H9 (cell line): ENCODE measurements at regions not wholly inside any gene's neighbourhood (a gene's known extent, or its start where the extent isn't known, plus 50 kb on each side); places are given as distances from the start of the nearest gene placed in this dataset.
A peak's percentile ranks its signal among the peaks of the same experiment; 100 is the strongest.

Source experiments
- DNase-seq: peaks from one replicate; pipeline ENCODE4 v3.0.0-alpha.2; 2017
- H2AFZ ChIP-seq: one replicate; pipeline ENCODE4 v1.6.1; 2013; ENCODE audit warnings: mild to moderate bottlenecking, low read length, control low read depth, moderate library complexity
- H2AK5ac ChIP-seq: 2 replicates; pipeline ENCODE4 v1.6.1; 2013; ENCODE audit warnings: low read length, control low read depth, mixed read lengths; ENCODE audit not compliant: insufficient read length
- H2BK120ac ChIP-seq: one replicate; pipeline ENCODE4 v1.6.1; 2013; ENCODE audit warnings: low read depth, mild to moderate bottlenecking, low read length, control low read depth, inconsistent platforms; ENCODE audit not compliant: poor library complexity, severe bottlenecking
- H2BK12ac ChIP-seq: 2 replicates; pipeline ENCODE4 v1.6.1; 2013; ENCODE audit warnings: low read length, control low read depth, mixed read lengths, low read depth; ENCODE audit not compliant: insufficient read length
- H2BK15ac ChIP-seq: 2 replicates; pipeline ENCODE4 v1.6.1; 2013; ENCODE audit warnings: low read depth, low read length, control low read depth
- H2BK20ac ChIP-seq: one replicate; pipeline ENCODE4 v1.6.1; 2013; ENCODE audit warnings: low read depth, mild to moderate bottlenecking, low read length, control low read depth, inconsistent platforms; ENCODE audit not compliant: poor library complexity, severe bottlenecking
- H2BK5ac ChIP-seq: 2 replicates; pipeline ENCODE4 v1.6.1; 2013; ENCODE audit warnings: low read length, control low read depth, mixed read lengths; ENCODE audit not compliant: insufficient read length
- H3K14ac ChIP-seq: 2 replicates; pipeline ENCODE4 v1.6.1; 2013; ENCODE audit warnings: low read length, control low read depth; ENCODE audit not compliant: insufficient read depth
- H3K18ac ChIP-seq: 2 replicates; pipeline ENCODE4 v1.6.1; 2013; ENCODE audit warnings: low read depth, mild to moderate bottlenecking, mixed read lengths, low read length, control low read depth; ENCODE audit not compliant: insufficient read length
- H3K23ac ChIP-seq: 2 replicates; pipeline ENCODE4 v1.6.1; 2013; ENCODE audit warnings: low read length, control low read depth, mixed read lengths, low read depth; ENCODE audit not compliant: insufficient read length
- H3K23me2 ChIP-seq: 2 replicates; pipeline ENCODE4 v1.6.1; 2013; ENCODE audit warnings: low read depth, mild to moderate bottlenecking, mixed read lengths, low read length, control low read depth; ENCODE audit not compliant: insufficient read length, poor library complexity, severe bottlenecking
- H3K27ac ChIP-seq: 2 replicates; pipeline ENCODE4 v1.5.1; 2013; ENCODE audit warnings: low read length, control low read depth, mixed read lengths, low read depth; ENCODE audit not compliant: insufficient read length
- H3K27me3 ChIP-seq: 2 replicates; pipeline ENCODE4 v1.6.1; 2013; ENCODE audit warnings: low read length, control low read depth, inconsistent platforms; ENCODE audit not compliant: insufficient read depth
- H3K4ac ChIP-seq: 2 replicates; pipeline ENCODE4 v1.6.1; 2013; ENCODE audit warnings: low read depth, mild to moderate bottlenecking, control low read depth, inconsistent platforms, low read length, moderate library complexity
- H3K4me1 ChIP-seq: 2 replicates; pipeline ENCODE4 v1.6.1; 2013; ENCODE audit warnings: low read length, control low read depth, inconsistent platforms; ENCODE audit not compliant: insufficient read depth
- H3K4me2 ChIP-seq: 2 replicates; pipeline ENCODE4 v1.6.1; 2013; ENCODE audit warnings: low read length, control low read depth, mixed read lengths; ENCODE audit not compliant: insufficient read length, insufficient read depth
- H3K56ac ChIP-seq: 2 replicates; pipeline ENCODE4 v1.6.1; 2013; ENCODE audit warnings: low read depth, mild to moderate bottlenecking, mixed read lengths, low read length, control low read depth; ENCODE audit not compliant: insufficient read length
- H3K79me1 ChIP-seq: 2 replicates; pipeline ENCODE4 v1.6.1; 2013; ENCODE audit warnings: low read depth, mild to moderate bottlenecking, moderate library complexity, low read length, control low read depth, inconsistent platforms; ENCODE audit not compliant: insufficient read depth, poor library complexity, severe bottlenecking
- H3K79me2 ChIP-seq: 2 replicates; pipeline ENCODE4 v1.6.1; 2013; ENCODE audit warnings: low read length, control low read depth, inconsistent platforms; ENCODE audit not compliant: insufficient read depth
- H3K9ac ChIP-seq: 2 replicates; pipeline ENCODE4 v1.6.1; 2013; ENCODE audit warnings: low read length, control low read depth, mixed read lengths; ENCODE audit not compliant: insufficient read length; ENCODE audit errors: extremely low read depth
- H3K9me3 ChIP-seq: one replicate; pipeline ENCODE4 v1.6.1; 2013; ENCODE audit warnings: low read depth, low read length, inconsistent platforms; ENCODE audit not compliant: control insufficient read depth
- H3T11ph ChIP-seq: one replicate; pipeline ENCODE4 v1.6.1; 2013; ENCODE audit warnings: mild to moderate bottlenecking, low read length, control low read depth, inconsistent platforms
- H4K20me1 ChIP-seq: one replicate; pipeline ENCODE4 v1.6.1; 2013; ENCODE audit not compliant: control insufficient read depth, insufficient read length, insufficient read depth
- H4K5ac ChIP-seq: 2 replicates; pipeline ENCODE4 v1.6.1; 2013; ENCODE audit warnings: low read depth, mild to moderate bottlenecking, mixed read lengths, low read length, control low read depth; ENCODE audit not compliant: insufficient read length
- H4K8ac ChIP-seq: replicated peaks from 2 replicates; pipeline ENCODE4 v1.6.1; 2013; ENCODE audit warnings: low read length, control low read depth, mixed read lengths, low read depth; ENCODE audit not compliant: insufficient read length
- H4K91ac ChIP-seq: 2 replicates; pipeline ENCODE4 v1.6.1; 2013; ENCODE audit warnings: low read depth, mild to moderate bottlenecking, moderate library complexity, mixed read lengths, low read length, control low read depth; ENCODE audit not compliant: insufficient read length
- H3K27ac Mint-ChIP-seq, 3 experiments: 2 replicates in 2 of 3; 3 replicates in 1 of 3; pipeline ENCODE4 v1.8.0; 2020 to 2021; ENCODE audit warnings: mixed read lengths in 3 of 3, mild to moderate bottlenecking in 1 of 3, moderate library complexity in 1 of 3
- H3K27me3 Mint-ChIP-seq: 2 replicates; pipeline ENCODE4 v1.8.0; 2021; ENCODE audit warnings: low read depth, mild to moderate bottlenecking, moderate library complexity, mixed read lengths
- H3K36me3 Mint-ChIP-seq, 3 experiments: 2 replicates in 2 of 3; 3 replicates in 1 of 3; pipeline ENCODE4 v1.8.0; 2020 to 2021; ENCODE audit warnings: low read depth in 3 of 3, mixed read lengths in 3 of 3; ENCODE audit not compliant: insufficient read depth in 1 of 3
- H3K4me1 Mint-ChIP-seq, 2 experiments: 2 replicates each; pipeline ENCODE4 v1.8.0; 2020; ENCODE audit warnings: mixed read lengths in 2 of 2
- H3K4me3 Mint-ChIP-seq, 2 experiments: 2 replicates in 1 of 2; 3 replicates in 1 of 2; pipeline ENCODE4 v1.8.0; 2020 to 2021; ENCODE audit warnings: mild to moderate bottlenecking in 2 of 2, mixed read lengths in 2 of 2, moderate library complexity in 1 of 2
- H3K9me3 Mint-ChIP-seq, 2 experiments: 2 replicates in 1 of 2; 3 replicates in 1 of 2; pipeline ENCODE4 v1.8.0; 2020; ENCODE audit warnings: mild to moderate bottlenecking in 2 of 2, mixed read lengths in 2 of 2, moderate library complexity in 1 of 2
- WGBS: extraction: QIAGEN DNeasy Blood & Tissue Kit; methylation state at CpG from one replicate; pipeline ENCODE4 v1.1.7; 2013; ENCODE audit warnings: missing lambda C conversion rate, low lambda C conversion rate, mixed read lengths; ENCODE audit not compliant: insufficient read length; ENCODE audit errors: extremely low coverage; 5-methylcytosine and 5-hydroxymethylcytosine counted together
- TF ChIP-seq, protein P1 (sequence below): fragments of 200-600 bp; sonication (generic); conservative IDR thresholded peaks from 3 replicates; pipeline ENCODE4 v1.8.0; 2021; ENCODE audit warnings: antibody characterized with exemption, mild to moderate bottlenecking

DNA sequence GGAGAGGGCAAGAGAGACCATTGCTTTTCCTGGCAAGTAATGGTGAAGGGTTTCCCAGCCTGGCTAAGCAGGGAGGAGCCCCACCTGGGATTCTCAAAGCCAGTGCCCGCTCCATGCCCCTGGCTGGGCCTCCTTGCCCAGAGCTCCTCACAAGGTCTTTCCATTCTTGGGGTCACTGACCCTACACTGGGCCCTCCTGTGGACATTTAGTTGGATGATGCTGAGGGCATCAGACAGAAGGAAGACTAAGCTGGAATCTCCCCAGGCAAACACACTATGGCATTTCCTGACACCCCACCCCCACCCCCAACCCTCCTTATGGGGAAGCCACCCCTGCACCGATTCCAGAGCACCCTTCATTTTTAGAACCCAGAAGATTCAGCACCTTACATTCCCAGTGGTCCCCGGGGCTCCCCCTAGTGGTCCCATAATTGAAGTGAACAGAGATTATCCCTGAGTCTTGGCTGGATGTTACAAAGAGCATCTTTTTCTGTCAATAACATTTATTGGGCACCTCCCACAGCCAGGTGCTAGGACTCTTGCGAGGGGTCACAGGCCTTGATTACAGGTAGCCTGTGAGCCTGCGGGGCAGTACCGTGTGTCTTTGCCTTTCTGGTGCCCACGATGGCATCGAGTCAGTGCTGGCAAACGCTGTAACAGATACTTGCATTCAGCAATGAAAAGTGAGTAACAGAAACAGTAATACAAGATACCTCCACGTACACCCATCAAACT lies 548.5 kb downstream of the BUD13 start:
- Histone ChIP-seq H2AFZ (no peak overlapping the region), H3K27me3 (no peaks in the 10 kb centered on the region), H3K4ac (no peak overlapping the region), H2BK15ac (no peak overlapping the region), H3K23ac (no peak overlapping the region), H3K18ac (no peak overlapping the region), H3T11ph (no peak overlapping the region), H3K79me1 (no peaks in the 10 kb centered on the region), H4K5ac (no peak overlapping the region), H3K14ac (no peak overlapping the region), H4K91ac (no peak overlapping the region), H3K27ac (no peak overlapping the region), H4K8ac (no peak overlapping the region), H3K56ac (no peak overlapping the region), H2BK120ac (no peak overlapping the region), H2AK5ac (no peak overlapping the region), H2BK20ac (no peak overlapping the region), H3K79me2 (no peaks in the 10 kb centered on the region), H2BK5ac (no peak overlapping the region), H3K4me2 (no peak overlapping the region), H3K23me2 (no peaks in the 10 kb centered on the region), H3K9ac (no peak overlapping the region), H3K9me3 (no peaks in the 10 kb centered on the region), H4K20me1 (no peaks in the 10 kb centered on the region), H3K4me1 (no peaks in the 10 kb centered on the region), H2BK12ac (no peak overlapping the region)
- WGBS = no CpG with 5 or more reads among the region's 10 CpGs
- Mint-ChIP-seq H3K27ac (no peak overlapping the region), H3K27me3 (peaks cover 3% of the 10 kb centered on the region), H3K4me3 (no peak overlapping the region), H3K9me3 (no peaks in the 10 kb centered on the region), H3K36me3 (peaks cover 0 to 4% (median 0%) of the 10 kb centered on the region in 3 experiments; a peak in 2 of 7 replicates), H3K4me1 (peaks cover 27 to 31% of the 10 kb centered on the region in 2 experiments)
- peak; percentile 57 for DNase-seq
- TF ChIP-seq, protein P1, sequence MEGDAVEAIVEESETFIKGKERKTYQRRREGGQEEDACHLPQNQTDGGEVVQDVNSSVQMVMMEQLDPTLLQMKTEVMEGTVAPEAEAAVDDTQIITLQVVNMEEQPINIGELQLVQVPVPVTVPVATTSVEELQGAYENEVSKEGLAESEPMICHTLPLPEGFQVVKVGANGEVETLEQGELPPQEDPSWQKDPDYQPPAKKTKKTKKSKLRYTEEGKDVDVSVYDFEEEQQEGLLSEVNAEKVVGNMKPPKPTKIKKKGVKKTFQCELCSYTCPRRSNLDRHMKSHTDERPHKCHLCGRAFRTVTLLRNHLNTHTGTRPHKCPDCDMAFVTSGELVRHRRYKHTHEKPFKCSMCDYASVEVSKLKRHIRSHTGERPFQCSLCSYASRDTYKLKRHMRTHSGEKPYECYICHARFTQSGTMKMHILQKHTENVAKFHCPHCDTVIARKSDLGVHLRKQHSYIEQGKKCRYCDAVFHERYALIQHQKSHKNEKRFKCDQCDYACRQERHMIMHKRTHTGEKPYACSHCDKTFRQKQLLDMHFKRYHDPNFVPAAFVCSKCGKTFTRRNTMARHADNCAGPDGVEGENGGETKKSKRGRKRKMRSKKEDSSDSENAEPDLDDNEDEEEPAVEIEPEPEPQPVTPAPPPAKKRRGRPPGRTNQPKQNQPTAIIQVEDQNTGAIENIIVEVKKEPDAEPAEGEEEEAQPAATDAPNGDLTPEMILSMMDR = peak; percentile 77
